Activated CD4-positive, alpha-beta T cell treated with anti-CD3 and anti-CD28 coated beads, Interleukin-2, amount 10 ng/mL, durations not matched to agents 24 days and 14 days (primary cell): ENCODE measurements at regions not wholly inside any gene's neighbourhood (a gene's known extent, or its start where the extent isn't known, plus 50 kb on each side); places are given as distances from the start of the nearest gene placed in this dataset.

Source experiments
- DNase-seq: peaks from one replicate; pipeline ENCODE4 v3.0.0; 2022
- H3K27ac Mint-ChIP-seq: one replicate; pipeline ENCODE4 v1.8.0; 2022; ENCODE audit warnings: mild to moderate bottlenecking, mixed read lengths
- H3K27me3 Mint-ChIP-seq: one replicate; pipeline ENCODE4 v1.8.0; 2022; ENCODE audit warnings: mixed read lengths
- H3K36me3 Mint-ChIP-seq: one replicate; pipeline ENCODE4 v1.8.0; 2022; ENCODE audit warnings: low read depth, mild to moderate bottlenecking, mixed read lengths
- H3K4me1 Mint-ChIP-seq: one replicate; pipeline ENCODE4 v1.8.0; 2021; ENCODE audit warnings: mixed read lengths
- H3K4me3 Mint-ChIP-seq: one replicate; pipeline ENCODE4 v1.8.0; 2022; ENCODE audit warnings: mild to moderate bottlenecking, moderate library complexity, mixed read lengths
- H3K9me3 Mint-ChIP-seq: one replicate; pipeline ENCODE4 v1.8.0; 2021; ENCODE audit warnings: mixed read lengths
- intact Hi-C: fragments of 100-400 bp; cut with micrococcal nuclease; formaldehyde crosslinking; loops from one replicate; pipeline ENCODE4 v1.15.1; 2023

DNA sequence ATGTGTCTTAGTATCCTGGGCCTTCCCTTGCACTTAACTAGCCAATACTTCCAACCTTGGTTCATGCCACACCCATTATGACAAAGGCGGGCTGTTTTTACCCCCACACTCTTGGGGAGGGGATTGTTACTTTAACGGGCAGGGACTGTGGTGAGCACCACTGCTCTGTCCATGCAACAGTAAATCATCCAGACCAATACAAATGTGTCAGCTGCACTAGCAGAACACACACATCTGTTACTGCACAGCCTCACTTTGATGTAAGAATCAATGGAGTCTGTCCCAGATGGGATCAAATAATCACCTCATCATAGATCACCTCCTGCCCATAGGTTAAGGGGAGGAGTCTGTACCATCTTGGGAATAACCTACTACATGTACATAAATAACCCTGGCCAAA, 58.1 kb downstream of the NPAP1 start:
- intact Hi-C loops = no loop called here
- H3K9me3 Mint-ChIP-seq = peaks cover 16% of the 10 kb centered on the region
- H3K4me3 Mint-ChIP-seq = no peak overlapping the region
- H3K27ac Mint-ChIP-seq = no peak overlapping the region
- H3K36me3 Mint-ChIP-seq = no peaks in the 10 kb centered on the region
- DNase-seq = no peak
- no peaks in the 10 kb centered on the region for H3K27me3 Mint-ChIP-seq
- no peaks in the 10 kb centered on the region for H3K4me1 Mint-ChIP-seq

DNA sequence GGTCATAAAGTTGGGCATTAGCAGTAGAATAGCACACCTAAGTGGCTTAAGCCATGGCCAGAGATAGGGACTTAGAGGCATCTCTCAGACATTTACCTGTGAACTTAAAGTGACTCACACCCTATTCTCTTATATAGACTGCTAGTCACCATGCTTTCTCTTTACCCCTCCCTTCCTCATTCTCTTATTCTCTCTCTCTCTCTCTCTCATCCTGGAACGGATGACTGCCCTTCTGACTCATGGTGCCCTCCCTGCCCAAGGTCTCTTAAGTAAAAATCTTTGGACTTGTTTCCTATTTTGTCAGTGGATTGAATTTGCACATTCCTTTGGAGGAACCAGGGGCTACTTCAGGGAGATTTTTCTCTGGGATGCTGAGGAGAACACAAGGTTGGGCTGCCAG, 58.8 kb downstream of the NPAP1 start:
- no peaks in the 10 kb centered on the region for H3K27me3 Mint-ChIP-seq
- H3K36me3 Mint-ChIP-seq = no peaks in the 10 kb centered on the region
- no peak overlapping the region for H3K4me3 Mint-ChIP-seq
- no peaks in the 10 kb centered on the region for H3K4me1 Mint-ChIP-seq
- intact Hi-C loops = no loop called here
- H3K9me3 Mint-ChIP-seq = peaks cover 14% of the 10 kb centered on the region
- no peak for DNase-seq
- no peak overlapping the region for H3K27ac Mint-ChIP-seq

DNA sequence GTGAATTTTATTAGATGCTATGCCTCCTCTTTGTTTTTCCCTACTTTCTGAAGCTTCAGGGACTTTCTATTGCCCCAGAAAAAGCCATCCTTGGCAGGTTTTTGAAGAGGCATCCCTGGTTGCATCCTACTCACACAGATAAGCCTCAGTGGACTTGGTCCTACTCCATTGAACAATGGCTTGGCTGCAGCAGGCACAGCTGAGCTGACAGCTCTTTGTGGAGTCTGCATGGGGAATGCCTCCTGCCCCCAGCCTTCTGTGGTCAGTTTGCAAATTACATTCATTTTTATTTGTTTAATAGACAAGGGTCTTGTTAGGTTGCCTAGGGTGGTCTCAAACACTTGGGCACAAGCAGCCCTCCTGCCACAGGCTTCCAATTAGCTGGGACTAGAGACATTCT, 69.7 kb downstream of the NPAP1 start:
- H3K4me3 Mint-ChIP-seq = no peak overlapping the region
- peaks cover 8% of the 10 kb centered on the region for H3K9me3 Mint-ChIP-seq
- intact Hi-C loops = no loop called here
- no peaks in the 10 kb centered on the region for H3K36me3 Mint-ChIP-seq
- DNase-seq = no peak
- no peak overlapping the region for H3K27ac Mint-ChIP-seq
- H3K4me1 Mint-ChIP-seq = no peaks in the 10 kb centered on the region
- no peaks in the 10 kb centered on the region for H3K27me3 Mint-ChIP-seq

DNA sequence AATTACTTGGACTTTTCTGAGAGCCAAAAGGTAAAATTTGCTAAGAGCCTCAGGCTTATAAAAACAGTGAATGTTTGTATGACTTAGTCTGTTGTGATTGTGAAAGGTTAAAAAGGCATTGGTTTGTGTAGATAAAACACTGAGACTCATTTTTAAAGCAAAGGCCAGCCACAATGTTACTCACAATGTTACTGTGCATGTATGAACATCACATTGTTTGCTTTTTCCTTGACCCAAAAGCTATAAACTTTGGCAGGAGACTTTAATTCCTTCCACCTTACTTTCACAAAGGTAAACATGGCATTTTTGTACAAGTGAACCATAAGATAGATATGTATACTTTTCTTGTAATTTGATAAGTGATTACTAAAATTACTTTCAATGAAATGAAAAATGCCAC, 70.5 kb downstream of the NPAP1 start:
- no peaks in the 10 kb centered on the region for H3K27me3 Mint-ChIP-seq
- peaks cover 8% of the 10 kb centered on the region for H3K9me3 Mint-ChIP-seq
- H3K4me3 Mint-ChIP-seq = no peak overlapping the region
- H3K36me3 Mint-ChIP-seq = no peaks in the 10 kb centered on the region
- no peaks in the 10 kb centered on the region for H3K4me1 Mint-ChIP-seq
- no peak for DNase-seq
- H3K27ac Mint-ChIP-seq = no peak overlapping the region
- intact Hi-C loops = no loop called here

DNA sequence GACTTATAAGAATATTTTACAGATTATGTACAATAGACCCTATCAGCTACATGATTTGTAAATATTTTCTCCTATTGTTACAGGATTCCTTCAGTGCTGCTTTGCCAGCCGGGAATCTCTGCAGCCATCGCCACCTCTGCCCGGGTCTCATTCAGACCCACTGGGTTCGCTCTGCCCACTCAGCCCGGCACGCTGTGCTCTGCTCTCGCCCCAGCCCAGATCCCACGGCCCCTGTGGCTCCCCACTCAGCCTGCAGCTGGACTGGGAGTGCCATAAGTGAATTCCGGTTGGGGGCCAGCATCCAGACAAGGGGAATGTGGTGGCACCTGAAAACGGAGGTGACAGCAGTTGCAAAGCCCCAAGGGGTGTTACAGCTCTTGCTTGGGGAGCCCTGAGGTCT, 71.8 kb downstream of the NPAP1 start:
- no peak overlapping the region for H3K27ac Mint-ChIP-seq
- H3K36me3 Mint-ChIP-seq = no peaks in the 10 kb centered on the region
- no peak for DNase-seq
- no peaks in the 10 kb centered on the region for H3K4me1 Mint-ChIP-seq
- H3K9me3 Mint-ChIP-seq = no peaks in the 10 kb centered on the region
- H3K4me3 Mint-ChIP-seq = no peak overlapping the region
- intact Hi-C loops = no loop called here
- H3K27me3 Mint-ChIP-seq = no peaks in the 10 kb centered on the region

DNA sequence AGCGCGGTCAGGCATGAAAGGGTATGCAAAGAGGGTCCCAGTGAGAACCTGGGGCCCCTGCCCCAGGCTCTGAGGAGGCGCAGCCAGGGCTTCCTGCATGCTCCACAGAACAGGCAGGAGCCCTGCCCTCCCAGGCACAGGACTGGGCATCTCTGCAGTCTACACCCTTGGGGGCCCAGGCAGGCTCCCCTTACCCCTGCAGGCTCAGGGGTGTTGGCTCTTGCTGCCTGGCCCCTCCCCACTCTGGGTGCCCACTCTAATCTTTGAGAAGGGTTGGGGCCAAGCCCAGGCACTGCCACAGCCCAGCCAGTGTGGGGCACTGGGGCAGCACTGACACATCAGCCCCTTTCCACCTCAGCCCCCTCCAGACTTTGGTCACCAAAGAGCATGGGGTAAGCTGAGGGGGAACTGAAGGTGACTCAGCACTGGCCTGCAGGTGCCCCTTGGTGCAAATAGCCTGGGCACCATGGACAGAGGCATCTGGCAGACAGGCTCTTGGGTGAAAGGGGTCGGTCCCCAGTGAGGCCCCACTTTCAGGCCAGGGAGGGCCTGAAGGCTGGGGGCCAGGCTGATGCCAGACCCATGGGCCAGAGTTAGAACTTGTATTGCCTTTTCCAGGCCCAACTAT, 73.4 kb downstream of the NPAP1 start:
- H3K36me3 Mint-ChIP-seq = no peaks in the 10 kb centered on the region

DNA sequence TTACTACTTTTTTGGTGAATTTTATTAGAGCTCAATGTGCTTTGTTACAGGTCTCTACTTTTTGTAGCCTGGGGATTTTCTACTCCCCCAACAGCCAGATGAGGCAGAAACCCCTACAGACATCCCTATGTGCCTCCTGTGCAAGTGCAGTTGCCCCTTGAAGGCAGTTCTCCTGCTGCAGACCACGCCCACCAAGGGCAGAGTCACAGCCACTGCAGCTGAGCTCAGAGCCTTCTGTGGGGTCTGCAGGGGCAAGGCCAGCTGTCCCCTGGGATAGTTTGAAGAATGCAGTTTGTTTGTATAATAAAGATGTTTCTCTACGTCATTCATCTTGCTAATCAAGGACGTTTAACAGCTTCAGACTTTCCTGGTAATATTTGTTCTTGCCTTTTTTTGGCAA, 76.8 kb downstream of the NPAP1 start:
- intact Hi-C loops = no loop called here
- no peak for DNase-seq
- no peaks in the 10 kb centered on the region for H3K36me3 Mint-ChIP-seq
- H3K9me3 Mint-ChIP-seq = no peaks in the 10 kb centered on the region
- no peaks in the 10 kb centered on the region for H3K4me1 Mint-ChIP-seq
- no peaks in the 10 kb centered on the region for H3K27me3 Mint-ChIP-seq
- no peak overlapping the region for H3K4me3 Mint-ChIP-seq
- no peak overlapping the region for H3K27ac Mint-ChIP-seq

More for the DNA sequence above, 73.4 kb downstream of the NPAP1 start:
- Mint-ChIP-seq H3K27me3 (no peaks in the 10 kb centered on the region), H3K4me1 (no peaks in the 10 kb centered on the region), H3K4me3 (no peak overlapping the region), H3K9me3 (no peaks in the 10 kb centered on the region), H3K27ac (no peak overlapping the region)
- DNase-seq = no peak
- intact Hi-C loops = no loop called here

DNA sequence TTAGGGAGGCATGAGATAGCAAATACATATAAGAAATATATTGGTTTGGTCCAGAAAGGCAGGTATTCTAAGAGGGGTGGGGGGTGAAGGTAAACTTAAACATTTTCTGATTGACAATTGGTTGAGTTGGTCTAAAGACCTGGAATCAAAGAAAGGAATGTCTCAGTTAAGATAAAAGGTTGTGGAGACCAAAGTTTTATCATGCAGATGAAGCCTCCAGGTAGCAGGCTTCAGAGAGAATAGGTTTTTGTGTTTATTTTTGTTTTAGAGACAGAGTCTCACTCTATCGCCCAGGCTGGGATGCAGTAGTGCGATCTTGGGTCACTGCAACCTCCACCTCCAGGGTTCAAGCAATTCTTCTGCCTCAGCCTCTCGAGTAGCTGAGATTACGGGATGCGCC, 80.5 kb downstream of the NPAP1 start:
- no peak for DNase-seq
- intact Hi-C loops = no loop called here
- H3K4me1 Mint-ChIP-seq = no peaks in the 10 kb centered on the region
- H3K4me3 Mint-ChIP-seq = no peak overlapping the region
- H3K27ac Mint-ChIP-seq = no peak overlapping the region
- H3K9me3 Mint-ChIP-seq = peaks cover 15% of the 10 kb centered on the region
- no peaks in the 10 kb centered on the region for H3K36me3 Mint-ChIP-seq
- no peaks in the 10 kb centered on the region for H3K27me3 Mint-ChIP-seq

DNA sequence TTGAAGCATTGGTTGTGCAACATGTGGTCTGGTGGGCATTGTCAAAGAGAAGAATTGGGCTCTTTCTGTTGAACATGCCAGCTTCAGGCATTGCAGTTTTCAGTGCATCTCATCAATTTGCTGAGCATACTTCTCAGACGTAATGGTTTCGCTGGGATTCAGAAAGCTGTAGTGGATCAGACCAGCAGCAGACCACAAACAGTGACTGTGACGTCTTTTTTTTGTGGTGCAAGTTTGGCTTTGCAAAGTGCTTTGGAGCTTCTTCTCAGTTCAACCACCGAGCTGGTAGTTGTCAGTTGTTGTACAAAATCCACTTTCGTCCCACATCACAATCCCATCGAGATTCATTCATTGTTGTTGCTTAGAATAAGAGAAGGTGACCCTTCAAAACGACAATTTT, 84.5 kb downstream of the NPAP1 start:
- Mint-ChIP-seq H3K27me3 (no peaks in the 10 kb centered on the region), H3K4me1 (no peaks in the 10 kb centered on the region), H3K4me3 (no peak overlapping the region), H3K36me3 (no peaks in the 10 kb centered on the region), H3K27ac (no peak overlapping the region), H3K9me3 (peaks cover 21% of the 10 kb centered on the region)
- no peak for DNase-seq
- intact Hi-C loops = no loop called here

DNA sequence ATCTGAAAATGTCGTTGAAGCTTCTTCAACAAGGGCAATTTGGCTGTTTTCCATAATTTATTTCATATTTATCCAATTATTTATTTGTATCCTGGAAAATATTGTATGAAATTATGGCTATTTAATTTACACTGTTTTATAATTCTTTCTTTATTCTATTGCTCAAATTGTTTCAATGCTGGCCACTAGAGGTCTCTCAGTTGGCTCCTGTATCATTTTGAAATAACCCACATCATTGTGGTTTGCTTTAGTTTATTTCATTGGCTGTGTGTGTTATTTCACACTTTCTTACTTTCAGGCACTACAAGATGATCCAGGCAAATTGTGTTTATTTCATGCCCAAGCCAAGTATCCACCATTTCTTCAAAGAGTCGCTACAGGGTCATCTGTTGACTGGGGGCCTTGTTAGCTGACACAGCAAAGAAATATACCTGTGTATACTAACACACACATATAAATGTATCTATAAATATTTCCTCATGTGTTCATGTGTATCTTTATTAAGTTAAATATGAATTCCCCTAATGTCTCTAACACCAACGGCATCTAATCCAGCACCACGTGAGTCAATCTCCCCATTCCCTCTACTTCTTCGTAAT, 86.2 kb downstream of the NPAP1 start:
- Mint-ChIP-seq H3K9me3 (peaks cover 21% of the 10 kb centered on the region), H3K27ac (no peak overlapping the region), H3K4me3 (no peak overlapping the region), H3K27me3 (no peaks in the 10 kb centered on the region), H3K4me1 (no peaks in the 10 kb centered on the region), H3K36me3 (no peaks in the 10 kb centered on the region)
- intact Hi-C loops = no loop called here
- no peak for DNase-seq

DNA sequence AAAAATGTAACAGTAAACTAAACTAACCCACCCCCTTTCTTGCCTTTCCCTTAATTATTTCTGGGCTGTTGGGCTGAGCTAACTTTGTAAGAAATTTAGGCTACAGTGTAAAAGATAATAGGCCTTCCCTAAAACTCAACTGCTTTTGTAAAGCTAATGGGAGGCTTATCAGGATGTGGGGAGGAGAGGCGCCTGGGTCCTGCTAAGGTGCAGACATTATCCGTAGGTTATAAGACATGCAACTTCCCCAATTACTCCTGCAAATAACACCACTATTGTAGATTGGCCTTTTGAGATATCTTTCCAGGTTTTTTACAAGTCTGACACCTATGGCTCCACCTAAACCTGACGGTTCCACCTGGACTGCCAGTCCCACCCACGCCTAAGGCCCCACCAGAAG, 88.3 kb downstream of the NPAP1 start:
- Mint-ChIP-seq H3K4me3 (no peak overlapping the region), H3K4me1 (no peaks in the 10 kb centered on the region), H3K27ac (no peak overlapping the region), H3K9me3 (peaks cover 13% of the 10 kb centered on the region), H3K27me3 (no peaks in the 10 kb centered on the region), H3K36me3 (no peaks in the 10 kb centered on the region)
- intact Hi-C loops = no loop called here
- no peak for DNase-seq

DNA sequence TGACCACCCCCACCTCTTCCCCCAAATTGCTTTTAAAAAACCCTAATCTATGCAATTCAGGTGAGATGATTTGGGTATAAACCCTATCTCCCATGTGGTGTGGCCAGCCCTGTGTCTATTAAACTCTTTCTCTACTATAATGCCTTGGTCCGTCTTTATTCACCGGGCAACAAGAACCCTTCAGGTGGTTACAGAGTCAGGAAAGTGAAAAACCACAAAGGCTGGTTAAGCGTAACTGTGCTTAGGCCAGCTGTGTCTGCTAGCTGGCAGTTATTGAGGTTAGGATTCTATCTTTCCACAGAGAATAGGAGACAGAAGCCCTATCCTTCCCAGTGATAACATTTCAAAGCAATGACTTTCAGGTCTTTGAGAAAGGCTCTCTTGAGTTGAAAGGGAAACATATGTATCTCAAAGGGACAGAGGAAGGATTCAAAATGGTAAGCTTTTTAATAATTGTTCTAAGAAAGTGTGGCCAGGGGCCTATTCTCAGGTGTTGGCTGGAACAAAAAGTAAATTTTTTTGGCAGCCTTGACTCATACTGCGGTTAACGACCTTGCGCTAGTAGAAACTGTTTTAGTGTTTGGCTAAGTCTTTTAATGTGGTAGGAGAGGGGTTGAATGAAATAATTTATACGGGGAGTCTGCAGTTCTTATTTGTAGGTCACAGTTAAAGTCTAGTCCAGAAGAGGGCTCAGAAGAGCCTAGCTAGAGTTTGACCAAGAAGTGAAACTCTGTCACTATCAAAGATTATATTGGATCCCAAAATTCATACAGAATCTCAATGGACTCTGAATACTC, 89.0 kb downstream of the NPAP1 start:
- Mint-ChIP-seq H3K27ac (no peak overlapping the region), H3K9me3 (peaks cover 11% of the 10 kb centered on the region), H3K4me1 (no peaks in the 10 kb centered on the region), H3K4me3 (no peak overlapping the region), H3K36me3 (no peaks in the 10 kb centered on the region), H3K27me3 (no peaks in the 10 kb centered on the region)
- intact Hi-C loops = no loop called here
- no peak for DNase-seq

DNA sequence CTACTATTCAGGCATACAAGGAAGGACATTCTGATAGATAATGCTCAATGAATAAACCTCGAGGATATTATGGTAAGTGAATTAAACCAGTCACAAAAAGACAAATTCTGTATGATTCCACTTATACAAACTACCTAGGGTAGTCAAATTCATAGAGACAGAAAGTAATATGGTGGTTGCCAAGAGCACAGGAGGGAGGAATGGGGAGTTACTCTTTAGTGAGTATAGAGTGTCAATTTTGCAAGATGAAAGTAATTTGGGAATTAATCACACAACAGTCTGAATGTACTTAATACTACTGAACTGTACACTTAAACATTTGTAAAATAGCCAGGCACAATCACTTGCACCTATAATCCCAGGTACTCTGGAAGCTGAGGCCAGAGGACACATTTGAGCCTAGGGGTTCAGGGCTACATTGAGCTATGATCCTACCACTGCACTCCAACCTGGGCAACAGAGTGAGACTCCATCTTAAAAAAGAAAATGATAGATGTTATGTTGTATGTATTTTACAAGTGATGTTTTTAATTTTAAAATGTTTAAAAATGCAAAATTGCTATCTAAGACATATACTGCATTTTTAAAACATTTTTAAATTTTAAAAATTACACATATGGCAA, 91.0 kb downstream of the NPAP1 start:
- H3K4me1 Mint-ChIP-seq = no peaks in the 10 kb centered on the region
- no peak overlapping the region for H3K4me3 Mint-ChIP-seq
- DNase-seq = no peak
- peaks cover 3% of the 10 kb centered on the region for H3K9me3 Mint-ChIP-seq
- no peaks in the 10 kb centered on the region for H3K27me3 Mint-ChIP-seq
- intact Hi-C loops = no loop called here
- H3K36me3 Mint-ChIP-seq = no peaks in the 10 kb centered on the region
- H3K27ac Mint-ChIP-seq = no peak overlapping the region

DNA sequence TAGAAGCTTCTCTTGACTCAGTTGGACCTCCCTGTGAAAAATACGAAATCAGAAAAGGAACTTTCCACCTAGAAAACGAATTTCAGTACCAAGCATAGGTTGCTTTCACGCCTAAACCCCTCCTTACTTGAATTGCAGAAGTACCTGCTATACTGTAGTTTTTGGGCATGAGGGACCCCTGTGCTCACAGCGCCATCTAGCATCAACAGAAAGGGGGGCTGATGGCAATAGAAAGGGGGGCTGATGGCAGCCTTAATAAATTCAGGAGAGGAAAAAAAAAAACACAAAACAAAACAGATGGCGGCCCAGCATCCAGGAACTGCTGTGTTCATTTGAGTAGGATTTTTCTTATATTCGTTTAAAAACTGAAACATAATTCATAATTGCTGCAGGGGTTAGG, 96.7 kb downstream of the NPAP1 start:
- H3K27ac Mint-ChIP-seq = no peak overlapping the region
- DNase-seq = no peak
- H3K4me1 Mint-ChIP-seq = peaks cover 2% of the 10 kb centered on the region
- H3K4me3 Mint-ChIP-seq = peak overlapping the region; percentile 13
- intact Hi-C loops = loop anchor here (10.0 kb wide), 1 partner anchor 183 kb away; the partner anchor contains the start of genes SNRPN and SNURF
- H3K27me3 Mint-ChIP-seq = no peaks in the 10 kb centered on the region
- H3K9me3 Mint-ChIP-seq = peaks cover 8% of the 10 kb centered on the region
- peaks cover 4% of the 10 kb centered on the region for H3K36me3 Mint-ChIP-seq
